GM23248 (cell line): ENCODE measurements at regions not wholly inside any gene's neighbourhood (a gene's known extent, or its start where the extent isn't known, plus 50 kb on each side); places are given as distances from the start of the nearest gene placed in this dataset.

Experiments
- EZH2 ChIP-seq: fragments of 200-600 bp; sonication (generic); IDR thresholded peaks from 2 replicates; pipeline ENCODE4 v1.6.1; 2018; ENCODE audit warnings: antibody characterized with exemption, mild to moderate bottlenecking; ENCODE audit not compliant: insufficient read depth, poor library complexity, severe bottlenecking
- EZH2phosphoT487 ChIP-seq: fragments of 200-600 bp; sonication (generic); IDR thresholded peaks from 2 replicates; pipeline ENCODE4 v1.6.1; 2018; ENCODE audit warnings: antibody characterized with exemption, moderate library complexity, mild to moderate bottlenecking, low read depth; ENCODE audit not compliant: insufficient read depth

DNA sequence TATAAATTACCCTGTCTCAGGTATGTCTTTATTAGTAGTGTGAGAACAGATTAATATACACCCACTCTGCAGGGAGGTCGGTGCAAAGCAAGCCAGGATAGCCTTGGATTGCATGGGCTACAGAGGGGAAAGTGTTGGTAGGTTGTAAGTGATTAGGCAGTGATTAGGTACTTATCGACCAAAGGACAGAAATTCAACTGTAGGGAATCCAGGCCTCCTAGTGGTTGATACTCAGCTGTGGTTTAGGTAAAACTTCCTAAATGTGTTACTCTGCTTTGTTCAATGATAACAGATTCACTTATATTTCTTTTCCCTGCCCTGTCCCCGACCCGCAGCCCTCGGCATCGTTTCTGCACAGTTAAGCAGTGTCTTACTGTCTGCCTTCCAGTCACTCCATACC, 444.0 kb downstream of the FIGN start:
- no peak for TF ChIP-seq EZH2phosphoT487
- TF ChIP-seq EZH2, result no peak
